Stromal cell of bone marrow (primary cell): ENCODE measurements at regions not wholly inside any gene's neighbourhood (a gene's known extent, or its start where the extent isn't known, plus 50 kb on each side); places are given as distances from the start of the nearest gene placed in this dataset.
"Not testable (repeated sequence)": the region's sequence is repeated elsewhere in the genome, so short reads cannot be mapped to it uniquely, and the experiment has no call there.

ENCODE experiments used
- DNase-seq: peaks from one replicate; pipeline ENCODE4 v3.0.0-alpha.2; 2012; ENCODE audit warnings: low read depth

DNA sequence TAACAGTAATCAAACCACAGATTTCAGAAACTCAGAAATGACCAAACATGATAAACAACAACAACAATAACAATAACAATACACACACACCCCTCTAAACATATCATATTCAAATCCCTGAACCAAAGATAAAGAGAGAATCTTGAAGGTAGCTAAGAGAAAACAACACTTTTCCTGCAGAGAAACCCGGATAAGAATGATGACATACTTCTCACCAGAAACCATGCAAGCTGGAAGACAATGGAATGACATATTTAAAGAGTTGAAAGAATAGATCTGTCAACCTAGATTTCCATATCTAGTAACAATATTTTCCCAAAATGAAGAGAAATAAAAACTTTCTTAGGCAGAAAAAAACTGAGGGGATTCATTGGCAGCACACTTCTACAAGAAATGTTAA lies 138.1 kb downstream of the LIG4 start:
- no peak for DNase-seq

DNA sequence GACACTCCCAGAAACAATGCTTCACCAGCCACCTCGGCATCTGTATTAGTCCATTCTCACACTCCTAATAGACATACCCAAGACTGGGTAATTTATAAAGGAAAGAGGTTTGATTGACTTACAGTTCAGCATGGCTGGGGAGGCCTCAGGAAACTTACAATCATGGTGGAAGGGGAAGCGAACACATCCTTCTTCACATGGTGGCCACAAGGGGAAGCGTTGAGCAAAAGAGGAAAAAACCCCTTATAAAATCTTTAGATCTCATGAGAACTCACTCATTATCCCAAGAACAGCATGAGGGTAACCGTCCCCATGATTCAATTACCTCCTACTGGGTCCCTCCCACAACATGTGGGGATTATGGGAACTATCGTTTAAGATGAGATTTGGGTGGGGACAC lies 140.9 kb downstream of the LIG4 start:
- DNase-seq, result not testable (repeated sequence)

GRCh38 chr13:108070925-108071324 lies 144.4 kb downstream of the LIG4 start:
- no peak for DNase-seq

GRCh38 chr13:108070491-108070890 lies 144.8 kb downstream of the LIG4 start:
- DNase-seq, result no peak

- DNase-seq, result no peak
Observed at GRCh38 chr13:108069521-108070210, 145.7 kb downstream of the LIG4 start.

DNA sequence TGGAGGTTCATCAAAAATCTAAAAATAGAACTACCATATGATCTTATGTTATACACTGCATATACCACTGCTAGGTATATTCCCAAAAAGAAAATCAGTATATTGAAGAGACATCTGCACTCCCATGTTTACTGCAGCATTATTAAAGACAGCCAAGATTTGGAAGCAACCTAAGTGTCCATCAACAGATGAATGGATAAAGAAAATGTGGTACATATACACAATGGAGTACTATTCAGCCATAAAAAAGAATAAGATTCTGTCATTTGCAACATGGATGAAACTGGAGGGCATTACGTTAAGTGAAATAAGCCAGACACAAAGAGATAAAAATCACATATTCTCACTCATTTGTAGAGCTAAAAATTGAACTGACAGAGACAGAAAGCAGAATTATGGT lies 151.0 kb downstream of the LIG4 start:
- not testable (repeated sequence) for DNase-seq

GRCh38 chr13:108060111-108060510 lies 155.2 kb downstream of the LIG4 start:
- no peak for DNase-seq

GRCh38 chr13:108056278-108056677 lies 159.1 kb downstream of the LIG4 start:
- no peak for DNase-seq

DNA sequence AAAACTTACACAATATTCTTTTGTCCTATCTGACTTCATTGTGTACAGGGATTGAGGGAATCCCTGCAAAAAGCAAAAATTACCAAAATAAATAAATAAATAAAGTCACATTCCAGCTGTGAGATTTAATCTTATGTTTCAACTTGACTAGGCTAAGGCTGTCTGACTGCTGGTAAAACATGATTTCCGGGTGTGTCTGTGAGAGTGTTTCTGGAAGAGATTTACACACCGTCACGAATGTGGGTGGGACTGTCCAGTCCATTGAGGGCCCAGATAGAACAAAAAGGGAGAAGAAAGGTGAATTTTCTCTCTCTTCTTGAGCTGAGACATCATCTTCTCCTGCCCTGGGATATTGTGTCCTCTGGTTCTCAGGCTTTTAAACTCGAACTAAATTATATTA lies 166.1 kb downstream of the LIG4 start:
- DNase-seq, result no peak

GRCh38 chr13:108044954-108045353 lies 170.4 kb downstream of the LIG4 start:
- DNase-seq, result no peak

DNA sequence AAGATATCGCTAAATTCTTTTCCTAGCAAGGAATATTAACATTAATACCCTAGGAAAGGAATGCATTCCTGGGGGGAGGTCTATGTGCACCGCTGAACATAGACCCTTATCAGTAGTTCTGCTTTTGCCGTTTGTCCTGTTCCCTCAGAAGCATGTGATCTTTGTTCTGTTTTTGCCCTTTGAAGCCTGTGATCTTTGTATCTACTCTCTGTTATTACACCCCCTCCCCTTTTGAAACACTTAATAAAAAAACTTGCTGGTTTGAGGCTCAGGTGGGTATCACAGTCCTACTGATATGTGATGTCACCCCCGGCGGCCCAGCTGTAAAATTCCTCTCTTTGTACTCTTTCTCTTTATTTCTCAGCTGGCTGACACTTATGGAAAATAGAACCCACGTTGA lies 172.5 kb downstream of the LIG4 start:
- DNase-seq, result not testable (repeated sequence)

- DNase-seq, result no peak
Observed at GRCh38 chr13:108037348-108037747, 178.0 kb downstream of the LIG4 start.

DNA sequence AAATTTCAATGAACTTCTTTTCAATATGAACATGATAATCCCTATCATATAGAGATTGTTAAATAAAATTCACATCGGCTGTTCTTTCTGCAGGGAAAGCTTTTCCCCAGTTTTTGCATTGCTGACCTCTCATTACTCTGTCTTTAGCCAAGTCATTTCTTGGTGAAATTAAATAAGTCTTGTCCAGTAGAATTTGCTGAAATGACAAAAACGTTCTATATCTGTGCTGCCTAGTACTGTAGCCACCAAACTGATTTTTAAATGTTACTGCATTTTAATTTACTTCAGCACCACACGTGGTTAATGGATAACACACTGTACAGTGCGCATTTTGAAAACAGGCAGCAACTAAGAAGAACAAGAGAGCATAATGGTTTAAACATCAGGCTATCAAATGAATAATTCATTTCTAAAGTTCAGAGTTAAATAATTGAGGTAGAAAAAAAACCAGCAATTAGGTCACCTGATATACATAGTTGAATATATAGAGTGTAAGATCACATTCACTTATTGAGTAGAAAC lies 178.9 kb downstream of the LIG4 start:
- DNase-seq, result no peak

DNA sequence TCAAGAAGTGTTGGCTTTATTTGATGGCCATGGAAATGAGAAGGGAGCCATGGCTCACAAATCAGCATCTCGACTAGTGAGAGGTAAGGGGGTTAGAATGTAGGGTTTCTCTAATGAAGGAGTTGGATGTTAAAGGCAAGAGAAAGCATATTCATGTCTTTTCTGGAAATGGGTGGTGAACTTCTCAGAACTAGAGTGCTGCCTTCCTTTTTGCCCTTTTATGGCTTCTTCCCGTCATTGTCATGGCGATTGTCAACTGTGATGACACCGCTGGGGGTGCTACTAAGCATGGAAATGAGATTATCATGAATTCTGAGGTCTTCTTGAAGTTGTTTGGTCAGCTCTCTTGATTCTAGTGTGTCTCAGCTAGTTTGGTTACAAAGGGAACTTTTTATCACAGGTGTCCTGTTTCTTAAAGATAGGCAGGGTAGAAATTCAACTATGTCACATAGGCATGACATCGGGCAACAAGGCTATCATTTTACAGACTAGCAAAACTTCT lies 180.4 kb downstream of the LIG4 start:
- no peak for DNase-seq

- DNase-seq, result no peak
Observed at GRCh38 chr13:108033800-108034707, 181.3 kb downstream of the LIG4 start.

DNA sequence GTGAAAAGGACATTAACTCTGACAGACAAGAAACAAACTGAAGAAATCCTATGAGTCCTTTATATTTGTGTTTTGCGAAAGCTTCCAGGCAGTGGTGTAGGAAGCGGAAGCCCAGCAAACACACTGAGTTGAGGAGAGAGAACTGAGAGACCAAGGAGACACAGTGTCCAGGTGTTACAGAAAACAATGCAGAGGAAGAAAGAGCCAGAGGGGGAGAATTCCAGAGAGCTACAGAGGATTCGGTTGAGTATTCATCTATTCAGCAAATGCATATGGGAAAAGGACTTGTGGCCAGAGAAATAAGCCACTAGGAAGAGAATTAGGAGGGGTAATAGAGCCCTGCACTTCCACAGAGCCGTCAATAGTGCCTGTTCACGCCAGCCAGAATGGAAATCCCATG lies 183.5 kb downstream of the LIG4 start:
- DNase-seq, result no peak

GRCh38 chr13:108030769-108031168 lies 184.6 kb downstream of the LIG4 start:
- DNase-seq, result no peak

DNA sequence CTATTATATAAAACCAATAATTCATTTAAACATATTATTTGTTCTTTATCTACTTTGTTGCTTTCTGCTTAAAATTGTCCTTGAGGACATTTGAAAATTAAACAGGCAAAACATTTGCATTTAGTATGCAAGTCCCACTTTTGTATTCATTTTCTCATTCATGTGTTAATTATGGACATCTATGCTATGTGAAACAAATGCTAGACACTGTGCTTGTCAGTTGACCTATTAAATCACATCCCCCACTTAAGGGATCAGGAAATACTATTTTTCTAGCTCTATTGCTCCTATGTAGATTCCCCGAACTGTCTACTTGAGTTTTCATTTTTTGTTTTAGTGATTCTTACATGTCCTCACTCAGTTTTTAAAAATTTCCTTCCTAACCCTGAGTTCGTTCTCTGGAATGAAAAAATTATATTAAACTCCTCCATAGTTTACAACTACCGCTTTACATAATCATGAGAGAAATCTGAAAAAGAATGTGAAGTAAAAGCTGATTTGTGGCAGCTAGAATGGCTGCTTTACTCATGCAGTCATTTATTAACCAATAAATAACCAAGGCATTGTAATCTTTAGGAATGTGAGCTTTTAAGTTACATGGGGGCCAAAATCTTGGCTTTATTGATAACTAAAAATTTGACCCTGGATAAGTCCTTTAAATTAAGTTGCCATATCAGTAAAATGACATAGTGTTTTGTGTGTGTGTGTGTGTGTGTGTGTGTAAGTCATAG lies 188.5 kb downstream of the LIG4 start:
- DNase-seq, result no peak

- DNase-seq, result no peak
Observed at GRCh38 chr13:108020027-108020426, 195.3 kb downstream of the LIG4 start.

DNA sequence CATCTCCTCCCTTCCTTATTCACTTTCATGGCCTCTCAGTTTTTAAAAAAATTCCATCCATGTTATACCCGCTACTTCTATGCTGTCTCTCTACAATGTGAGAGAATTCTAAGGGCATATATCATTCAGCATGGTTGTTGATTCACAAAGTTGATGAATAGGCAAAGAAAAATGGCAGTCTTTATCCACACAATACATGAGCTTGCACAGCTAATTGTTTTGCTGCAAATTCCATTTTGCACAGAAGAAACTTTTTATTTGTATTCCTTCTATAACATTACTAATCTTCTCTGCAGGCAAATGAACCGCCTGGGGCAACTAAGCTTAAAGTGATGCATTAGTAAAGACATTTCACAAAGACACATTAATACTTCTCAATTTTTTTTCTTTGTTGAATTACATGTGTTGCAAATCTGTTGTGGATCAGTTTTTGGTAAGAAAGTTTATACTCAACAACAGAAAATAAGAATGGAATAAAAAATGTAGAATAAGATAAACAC lies 196.9 kb downstream of the LIG4 start:
- no peak for DNase-seq

GRCh38 chr13:108006619-108007018 lies 208.7 kb downstream of the LIG4 start:
- no peak for DNase-seq

DNA sequence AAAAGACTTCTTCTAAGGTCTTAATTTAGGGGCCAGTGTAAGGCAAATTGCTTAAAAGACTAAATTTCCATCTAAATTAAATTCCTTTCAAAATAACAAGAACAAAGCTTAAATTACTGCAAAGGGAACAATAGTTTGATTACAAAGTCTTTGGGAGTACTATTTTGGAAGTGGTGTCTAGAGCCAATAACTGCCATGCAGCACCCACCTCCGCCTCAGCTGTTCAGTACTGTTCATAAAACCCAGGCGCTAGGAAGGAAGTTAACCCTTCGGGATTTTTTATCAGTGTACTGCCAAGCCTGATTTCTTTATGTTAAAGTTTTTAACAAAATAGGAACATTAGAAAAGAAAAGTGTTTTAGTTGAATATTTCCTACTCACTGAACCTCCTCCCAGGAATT lies 210.1 kb downstream of the LIG4 start:
- no peak for DNase-seq
